ENCODE measurements at regions not wholly inside any gene's neighbourhood (a gene's known extent, or its start where the extent isn't known, plus 50 kb on each side); places are given as distances from the start of the nearest gene placed in this dataset.

- no peak for TF ChIP-seq CTCF (IDR thresholded peaks at IDR 0.05; ENCODE audit: low read depth, low read length)
- H3K4me3 ChIP-seq (ENCODE audit: low read depth, low read length): no peak overlapping the region
- no peak for DNase-seq
- H3K9me3 ChIP-seq (ENCODE audit: severe bottlenecking): no peaks in the 10 kb centered on the region
- H3K36me3 ChIP-seq: no peaks in the 10 kb centered on the region
- H3K27ac ChIP-seq: no peak overlapping the region
- H3K27me3 ChIP-seq (ENCODE audit: insufficient read depth, low read depth, severe bottlenecking): no peaks in the 10 kb centered on the region
Observed at GRCh38 chr5:5645891-5646290, 223.4 kb downstream of the ICE1 start.

GRCh38 chr5:5645198-5645597, 222.7 kb downstream of the ICE1 start:
- Histone ChIP-seq H3K4me3 (ENCODE audit: low read depth, low read length) (no peak overlapping the region), H3K27me3 (ENCODE audit: insufficient read depth, low read depth, severe bottlenecking) (no peaks in the 10 kb centered on the region), H3K36me3 (no peaks in the 10 kb centered on the region), H3K9me3 (ENCODE audit: severe bottlenecking) (no peaks in the 10 kb centered on the region), H3K27ac (no peak overlapping the region)
- TF ChIP-seq CTCF (IDR thresholded peaks at IDR 0.05; ENCODE audit: low read depth, low read length): no peak
- no peak for DNase-seq

- no peak for TF ChIP-seq CTCF (IDR thresholded peaks at IDR 0.05; ENCODE audit: low read depth, low read length)
- H3K4me3 ChIP-seq (ENCODE audit: low read depth, low read length): no peak overlapping the region
- H3K36me3 ChIP-seq: no peaks in the 10 kb centered on the region
- no peaks in the 10 kb centered on the region for H3K27me3 ChIP-seq (ENCODE audit: insufficient read depth, low read depth, severe bottlenecking)
- H3K9me3 ChIP-seq (ENCODE audit: severe bottlenecking): no peaks in the 10 kb centered on the region
- H3K27ac ChIP-seq: no peak overlapping the region
- no peak for DNase-seq
Observed at GRCh38 chr5:5644249-5644648, 221.8 kb downstream of the ICE1 start.

DNA sequence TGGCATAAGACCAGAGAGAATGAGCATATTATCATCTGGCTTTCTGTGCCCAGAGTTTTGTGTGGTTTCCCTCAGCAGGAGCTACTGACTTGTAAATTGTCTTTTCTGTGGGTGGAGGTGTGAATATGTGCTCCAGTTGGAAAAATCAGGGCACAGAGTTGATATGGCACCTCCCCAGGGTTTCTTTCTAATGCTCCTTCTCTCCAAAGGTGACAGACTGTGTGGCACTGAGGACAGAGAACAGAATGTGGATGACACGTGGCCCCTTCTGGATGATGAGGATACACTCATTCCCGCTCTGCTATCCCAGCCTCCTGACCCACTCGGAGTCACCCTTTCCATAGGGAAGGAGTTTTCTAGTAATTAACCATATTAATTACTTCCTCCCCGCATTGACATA, 221.0 kb downstream of the ICE1 start:
- no peaks in the 10 kb centered on the region for H3K27me3 ChIP-seq (ENCODE audit: insufficient read depth, low read depth, severe bottlenecking)
- no peak overlapping the region for H3K4me3 ChIP-seq (ENCODE audit: low read depth, low read length)
- H3K9me3 ChIP-seq (ENCODE audit: severe bottlenecking): no peaks in the 10 kb centered on the region
- no peaks in the 10 kb centered on the region for H3K36me3 ChIP-seq
- H3K27ac ChIP-seq: no peak overlapping the region
- no peak for TF ChIP-seq CTCF (IDR thresholded peaks at IDR 0.05; ENCODE audit: low read depth, low read length)
- no peak for DNase-seq

- TF ChIP-seq CTCF (IDR thresholded peaks at IDR 0.05; ENCODE audit: low read depth, low read length): no peak
- Histone ChIP-seq H3K27me3 (ENCODE audit: insufficient read depth, low read depth, severe bottlenecking) (no peaks in the 10 kb centered on the region), H3K9me3 (ENCODE audit: severe bottlenecking) (peaks cover 3% of the 10 kb centered on the region), H3K27ac (no peak overlapping the region), H3K36me3 (no peaks in the 10 kb centered on the region), H3K4me3 (ENCODE audit: low read depth, low read length) (no peak overlapping the region)
- DNase-seq: no peak
Observed at GRCh38 chr5:5638211-5638610, 215.7 kb downstream of the ICE1 start.

- TF ChIP-seq CTCF (IDR thresholded peaks at IDR 0.05; ENCODE audit: low read depth, low read length): no peak
- no peak overlapping the region for H3K27ac ChIP-seq
- H3K4me3 ChIP-seq (ENCODE audit: low read depth, low read length): no peak overlapping the region
- H3K36me3 ChIP-seq: no peaks in the 10 kb centered on the region
- no peak for DNase-seq
- no peaks in the 10 kb centered on the region for H3K27me3 ChIP-seq (ENCODE audit: insufficient read depth, low read depth, severe bottlenecking)
- peaks cover 10% of the 10 kb centered on the region for H3K9me3 ChIP-seq (ENCODE audit: severe bottlenecking)
Observed at GRCh38 chr5:5637173-5637572, 214.7 kb downstream of the ICE1 start.
